SK-N-SH (cell line): ENCODE measurements at regions not wholly inside any gene's neighbourhood (a gene's known extent, or its start where the extent isn't known, plus 50 kb on each side); places are given as distances from the start of the nearest gene placed in this dataset.
A peak's percentile ranks its signal among the peaks of the same experiment; 100 is the strongest.

Experiments used
- CTCF ChIP-seq: fragments of 200-600 bp; sonication (generic); IDR thresholded peaks from 2 replicates; pipeline ENCODE4 v1.6.1; 2017; ENCODE audit warnings: antibody characterized with exemption, mild to moderate bottlenecking, moderate library complexity
- GABPA ChIP-seq: IDR thresholded peaks from 2 replicates; pipeline ENCODE4 v1.4.0; 2012; ENCODE audit warnings: low read depth, mild to moderate bottlenecking
- MAX ChIP-seq: IDR thresholded peaks from 2 replicates; pipeline ENCODE4 v1.4.0; 2012; ENCODE audit warnings: low read depth
- NRF1 ChIP-seq: IDR thresholded peaks from 2 replicates; pipeline ENCODE4 v1.6.1; 2012; ENCODE audit warnings: low read depth, mild to moderate bottlenecking, low read length
- PBX3 ChIP-seq: IDR thresholded peaks from 2 replicates; pipeline ENCODE4; 2012
- POLR2AphosphoS5 ChIP-seq: IDR thresholded peaks from 2 replicates; pipeline ENCODE4 v1.6.1; 2012; ENCODE audit warnings: low read depth, low read length
- SIN3A ChIP-seq: IDR thresholded peaks from 2 replicates; pipeline ENCODE4 v1.6.1; 2012; ENCODE audit warnings: low read depth, mild to moderate bottlenecking, low read length, moderate library complexity, borderline replicate concordance
- TF ChIP-seq, protein P1 (sequence below): fragments of 150-350 bp; IDR thresholded peaks from 2 replicates; pipeline ENCODE4 v1.6.1; 2017; ENCODE audit warnings: antibody characterized with exemption, low read length, low read depth, borderline replicate concordance
- TF ChIP-seq, protein P2 (sequence below): IDR thresholded peaks from 2 replicates; pipeline ENCODE4 v1.6.1; 2012; ENCODE audit warnings: mild to moderate bottlenecking, low read depth, low read length, moderate library complexity

DNA sequence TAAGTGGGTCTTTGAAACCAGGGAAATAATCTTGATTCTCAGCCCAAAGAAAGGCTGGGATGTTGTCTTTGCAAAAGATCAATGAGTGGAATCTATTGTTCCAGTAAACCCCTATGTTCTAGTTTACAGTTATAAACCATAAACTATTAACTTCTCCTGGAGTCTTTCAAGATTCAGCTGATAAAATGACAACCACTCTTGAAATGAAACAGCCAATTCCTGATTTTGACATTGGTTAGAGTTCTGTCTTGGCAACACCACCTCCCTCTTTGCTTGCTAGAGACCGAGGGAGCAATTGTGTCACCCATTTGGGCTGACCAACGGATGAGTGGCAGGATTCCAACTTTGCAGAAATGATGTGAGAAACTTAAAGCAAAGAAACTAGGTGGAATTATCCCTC, 746.9 kb downstream of the SLC4A3 start:
- TF ChIP-seq CTCF (no peak), PBX3 (peak; percentile 81), SIN3A (no peak), POLR2AphosphoS5 (peak; percentile 29; the same call in 1 of the 2 replicates), NRF1 (no peak), GABPA (no peak), MAX (no peak)
- TF ChIP-seq, protein P1, sequence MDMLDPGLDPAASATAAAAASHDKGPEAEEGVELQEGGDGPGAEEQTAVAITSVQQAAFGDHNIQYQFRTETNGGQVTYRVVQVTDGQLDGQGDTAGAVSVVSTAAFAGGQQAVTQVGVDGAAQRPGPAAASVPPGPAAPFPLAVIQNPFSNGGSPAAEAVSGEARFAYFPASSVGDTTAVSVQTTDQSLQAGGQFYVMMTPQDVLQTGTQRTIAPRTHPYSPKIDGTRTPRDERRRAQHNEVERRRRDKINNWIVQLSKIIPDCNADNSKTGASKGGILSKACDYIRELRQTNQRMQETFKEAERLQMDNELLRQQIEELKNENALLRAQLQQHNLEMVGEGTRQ = no peak
- TF ChIP-seq, protein P2, sequence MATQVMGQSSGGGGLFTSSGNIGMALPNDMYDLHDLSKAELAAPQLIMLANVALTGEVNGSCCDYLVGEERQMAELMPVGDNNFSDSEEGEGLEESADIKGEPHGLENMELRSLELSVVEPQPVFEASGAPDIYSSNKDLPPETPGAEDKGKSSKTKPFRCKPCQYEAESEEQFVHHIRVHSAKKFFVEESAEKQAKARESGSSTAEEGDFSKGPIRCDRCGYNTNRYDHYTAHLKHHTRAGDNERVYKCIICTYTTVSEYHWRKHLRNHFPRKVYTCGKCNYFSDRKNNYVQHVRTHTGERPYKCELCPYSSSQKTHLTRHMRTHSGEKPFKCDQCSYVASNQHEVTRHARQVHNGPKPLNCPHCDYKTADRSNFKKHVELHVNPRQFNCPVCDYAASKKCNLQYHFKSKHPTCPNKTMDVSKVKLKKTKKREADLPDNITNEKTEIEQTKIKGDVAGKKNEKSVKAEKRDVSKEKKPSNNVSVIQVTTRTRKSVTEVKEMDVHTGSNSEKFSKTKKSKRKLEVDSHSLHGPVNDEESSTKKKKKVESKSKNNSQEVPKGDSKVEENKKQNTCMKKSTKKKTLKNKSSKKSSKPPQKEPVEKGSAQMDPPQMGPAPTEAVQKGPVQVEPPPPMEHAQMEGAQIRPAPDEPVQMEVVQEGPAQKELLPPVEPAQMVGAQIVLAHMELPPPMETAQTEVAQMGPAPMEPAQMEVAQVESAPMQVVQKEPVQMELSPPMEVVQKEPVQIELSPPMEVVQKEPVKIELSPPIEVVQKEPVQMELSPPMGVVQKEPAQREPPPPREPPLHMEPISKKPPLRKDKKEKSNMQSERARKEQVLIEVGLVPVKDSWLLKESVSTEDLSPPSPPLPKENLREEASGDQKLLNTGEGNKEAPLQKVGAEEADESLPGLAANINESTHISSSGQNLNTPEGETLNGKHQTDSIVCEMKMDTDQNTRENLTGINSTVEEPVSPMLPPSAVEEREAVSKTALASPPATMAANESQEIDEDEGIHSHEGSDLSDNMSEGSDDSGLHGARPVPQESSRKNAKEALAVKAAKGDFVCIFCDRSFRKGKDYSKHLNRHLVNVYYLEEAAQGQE = no peak
